SHP77 (cell line): ENCODE measurements at regions not wholly inside any gene's neighbourhood (a gene's known extent, or its start where the extent isn't known, plus 50 kb on each side); places are given as distances from the start of the nearest gene placed in this dataset.
"Not testable (repeated sequence)": the region's sequence is repeated elsewhere in the genome, so short reads cannot be mapped to it uniquely, and the experiment has no call there.

Experiments
- DNase-seq, 2 experiments: peaks; one replicate each; lab custom pipeline; 2025; lab: John Stamatoyannopoulos, UW

- DNase-seq: no peak
Observed at GRCh38 chr14:85895603-85896002, 365.7 kb downstream of the FLRT2 start.

- no peak for DNase-seq
Observed at GRCh38 chr14:85892251-85892650, 362.3 kb downstream of the FLRT2 start.

GRCh38 chr14:85883966-85884365 is 354.0 kb downstream of the FLRT2 start:
- DNase-seq: no peak

GRCh38 chr14:85883101-85883500 is 353.2 kb downstream of the FLRT2 start:
- no peak for DNase-seq

- DNase-seq: no peak
Observed at GRCh38 chr14:85881935-85882334, 352.0 kb downstream of the FLRT2 start.

- DNase-seq: no peak
Observed at GRCh38 chr14:85878874-85879273, 348.9 kb downstream of the FLRT2 start.

GRCh38 chr14:85873006-85873405 is 343.1 kb downstream of the FLRT2 start:
- DNase-seq: no peak

GRCh38 chr14:85867450-85867849 is 337.5 kb downstream of the FLRT2 start:
- DNase-seq: no peak

- no peak for DNase-seq
Observed at GRCh38 chr14:85865701-85866100, 335.8 kb downstream of the FLRT2 start.

GRCh38 chr14:85858634-85859033 is 328.7 kb downstream of the FLRT2 start:
- DNase-seq: no peak

GRCh38 chr14:85856430-85856829 is 326.5 kb downstream of the FLRT2 start:
- DNase-seq: no peak

GRCh38 chr14:85853996-85854526 is 324.1 kb downstream of the FLRT2 start:
- no peak for DNase-seq

- DNase-seq: no peak
Observed at GRCh38 chr14:85852906-85853305, 323.0 kb downstream of the FLRT2 start.

GRCh38 chr14:85852123-85852522 is 322.2 kb downstream of the FLRT2 start:
- not testable (repeated sequence) for DNase-seq

- not testable (repeated sequence) for DNase-seq
Observed at GRCh38 chr14:85830549-85830948, 300.6 kb downstream of the FLRT2 start.

- not testable (repeated sequence) for DNase-seq
Observed at GRCh38 chr14:85829601-85830000, 299.7 kb downstream of the FLRT2 start.

GRCh38 chr14:85824526-85824925 is 294.6 kb downstream of the FLRT2 start:
- peak; percentile 82 for DNase-seq

- no peak for DNase-seq
Observed at GRCh38 chr14:85822236-85822635, 292.3 kb downstream of the FLRT2 start.

GRCh38 chr14:85817430-85817829 is 287.5 kb downstream of the FLRT2 start:
- DNase-seq: no peak

GRCh38 chr14:85813040-85813439 is 283.1 kb downstream of the FLRT2 start:
- no peak for DNase-seq

- DNase-seq: no peak
Observed at GRCh38 chr14:85811340-85811739, 281.4 kb downstream of the FLRT2 start.

- no peak for DNase-seq
Observed at GRCh38 chr14:85799668-85800067, 269.7 kb downstream of the FLRT2 start.

- no peak for DNase-seq
Observed at GRCh38 chr14:85798856-85799255, 268.9 kb downstream of the FLRT2 start.

- DNase-seq: no peak
Observed at GRCh38 chr14:85793533-85793932, 263.6 kb downstream of the FLRT2 start.

- no peak for DNase-seq
Observed at GRCh38 chr14:85789506-85789905, 259.6 kb downstream of the FLRT2 start.
